SK-N-SH treated with all-trans-retinoic acid at 6 μM for 48 hours (cell line): ENCODE measurements at regions not wholly inside any gene's neighbourhood (a gene's known extent, or its start where the extent isn't known, plus 50 kb on each side); places are given as distances from the start of the nearest gene placed in this dataset.

Experiments used
- ARNTL ChIP-seq: fragments of 450-650 bp; formaldehyde crosslinking; IDR thresholded peaks from 2 replicates; pipeline ENCODE4 v1.5.0; 2020; ENCODE audit warnings: low read depth, mild to moderate bottlenecking, moderate library complexity, borderline replicate concordance
- CSDC2 ChIP-seq: fragments of 250-450 bp; sonication (Bioruptor Pico); IDR thresholded peaks from 2 replicates; pipeline ENCODE4 v1.5.0; 2020; ENCODE audit warnings: mild to moderate bottlenecking, moderate library complexity
- ISL1 ChIP-seq: fragments of 250-450 bp; sonication (Bioruptor Pico); IDR thresholded peaks from 2 replicates; pipeline ENCODE4 v2.1.2; 2022; ENCODE audit warnings: mild to moderate bottlenecking, moderate library complexity
- POU6F1 ChIP-seq: fragments of 250-450 bp; sonication (Bioruptor Pico); IDR thresholded peaks from 2 replicates; pipeline ENCODE4 v1.8.0; 2021; ENCODE audit warnings: low read depth, mild to moderate bottlenecking, moderate library complexity, borderline replicate concordance
- TOX ChIP-seq: fragments of 250-450 bp; sonication (Bioruptor Pico); IDR thresholded peaks from 2 replicates; pipeline ENCODE4 v1.8.0; 2021; ENCODE audit warnings: mild to moderate bottlenecking, moderate library complexity, borderline replicate concordance
- TSHZ2 ChIP-seq: fragments of 250-450 bp; sonication (Bioruptor Pico); IDR thresholded peaks from 2 replicates; pipeline ENCODE4 v1.5.0; 2020; ENCODE audit warnings: mild to moderate bottlenecking, moderate library complexity
- ZC3H10 ChIP-seq: fragments of 250-450 bp; sonication (Bioruptor Pico); IDR thresholded peaks from 2 replicates; pipeline ENCODE4 v1.5.1; 2021; ENCODE audit warnings: mild to moderate bottlenecking, moderate library complexity
- ZFP3 ChIP-seq: fragments of 250-450 bp; sonication (Bioruptor Pico); IDR thresholded peaks from 2 replicates; pipeline ENCODE4 v1.5.0; 2020; ENCODE audit warnings: mild to moderate bottlenecking, moderate library complexity

DNA sequence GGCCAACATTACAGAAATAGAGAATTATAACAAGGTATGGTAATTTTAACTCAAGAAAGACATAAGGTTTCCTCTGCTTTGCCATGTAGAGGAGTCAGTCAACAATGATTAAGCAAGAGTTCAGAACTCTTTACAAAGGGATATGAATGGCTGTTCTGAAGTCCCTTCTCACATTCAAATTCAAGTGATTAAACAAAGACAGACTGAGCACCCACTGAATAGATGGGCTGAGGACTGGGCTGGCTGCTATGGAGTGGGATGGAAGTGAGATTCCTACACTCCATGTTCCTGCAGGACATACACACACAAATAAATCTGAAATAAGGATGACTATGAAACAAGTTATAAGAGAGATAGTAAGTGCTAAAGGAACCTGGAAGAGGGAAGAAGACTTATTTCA lies 199.0 kb upstream of the GRIP1 start:
- no peak for TF ChIP-seq ZFP3 (CRISPR knock-in tag)
- TF ChIP-seq POU6F1 (CRISPR knock-in tag) = no peak
- TF ChIP-seq TOX = no peak
- TF ChIP-seq ZC3H10 = no peak
- TF ChIP-seq ARNTL (CRISPR knock-in tag) = no peak
- no peak for TF ChIP-seq TSHZ2 (CRISPR knock-in tag)
- TF ChIP-seq CSDC2 = no peak
- no peak for TF ChIP-seq ISL1 (CRISPR knock-in tag)
